Neural progenitor cell (in vitro differentiated cells): ENCODE measurements at regions not wholly inside any gene's neighbourhood (a gene's known extent, or its start where the extent isn't known, plus 50 kb on each side); places are given as distances from the start of the nearest gene placed in this dataset.

Experiments
- DNase-seq: peaks from one replicate; pipeline ENCODE4 v3.0.0-alpha.2; 2016; ENCODE audit warnings: low spot score
- H2AFZ ChIP-seq: fragments of 200-600 bp; sonication (generic); replicated peaks from 2 replicates; pipeline ENCODE4 v1.6.1; 2016; ENCODE audit warnings: antibody characterized with exemption
- H3F3A ChIP-seq: fragments of 200-600 bp; sonication (generic); 2 replicates; pipeline ENCODE4 v1.6.1; 2016; ENCODE audit warnings: antibody characterized with exemption, low read depth
- H3K27ac ChIP-seq: fragments of 200-600 bp; sonication (generic); 2 replicates; pipeline ENCODE4 v1.5.1; 2016; ENCODE audit warnings: mild to moderate bottlenecking
- H3K27me3 ChIP-seq: fragments of 200-600 bp; sonication (generic); 2 replicates; pipeline ENCODE4 v1.6.1; 2016; ENCODE audit warnings: mild to moderate bottlenecking, moderate library complexity
- H3K36me3 ChIP-seq: fragments of 200-600 bp; sonication (generic); 2 replicates; pipeline ENCODE4 v1.5.1; 2016
- H3K4me1 ChIP-seq: fragments of 200-600 bp; sonication (generic); 2 replicates; pipeline ENCODE4 v1.6.1; 2016; ENCODE audit warnings: mixed run types
- H3K4me2 ChIP-seq: fragments of 200-600 bp; sonication (generic); 2 replicates; pipeline ENCODE4 v1.6.1; 2016
- H3K4me3 ChIP-seq: fragments of 200-600 bp; sonication (generic); 2 replicates; pipeline ENCODE4 v1.5.1; 2016
- H3K79me2 ChIP-seq: fragments of 200-600 bp; sonication (generic); 2 replicates; pipeline ENCODE4 v1.6.1; 2016; ENCODE audit warnings: low read depth
- H3K9ac ChIP-seq: fragments of 200-600 bp; sonication (generic); 2 replicates; pipeline ENCODE4 v1.6.1; 2016
- H3K9me3 ChIP-seq: fragments of 200-600 bp; sonication (generic); 2 replicates; pipeline ENCODE4 v1.5.1; 2016; ENCODE audit warnings: low read depth
- H4K20me1 ChIP-seq: fragments of 200-600 bp; sonication (generic); 2 replicates; pipeline ENCODE4 v1.6.1; 2016; ENCODE audit warnings: low read depth
- H3K27ac Mint-ChIP-seq: 3 replicates; pipeline ENCODE4 v1.8.0; 2021; ENCODE audit warnings: mixed read lengths
- H3K27me3 Mint-ChIP-seq: 2 replicates; pipeline ENCODE4 v1.8.0; 2022; ENCODE audit warnings: low read depth, mild to moderate bottlenecking, inconsistent platforms, moderate library complexity, mixed read lengths; ENCODE audit not compliant: insufficient read depth
- H3K36me3 Mint-ChIP-seq: 3 replicates; pipeline ENCODE4 v1.8.0; 2021; ENCODE audit warnings: mixed read lengths
- H3K4me1 Mint-ChIP-seq: 3 replicates; pipeline ENCODE4 v1.8.0; 2021; ENCODE audit warnings: mixed read lengths
- H3K4me3 Mint-ChIP-seq: 3 replicates; pipeline ENCODE4 v1.8.0; 2021; ENCODE audit warnings: mild to moderate bottlenecking, moderate library complexity, mixed read lengths
- H3K9me3 Mint-ChIP-seq: 3 replicates; pipeline ENCODE4 v1.8.0; 2020; ENCODE audit warnings: mixed read lengths
- CTCF ChIP-seq: fragments of 200-600 bp; sonication (generic); IDR thresholded peaks from 2 replicates; pipeline ENCODE4 v1.5.1; 2017; ENCODE audit warnings: antibody characterized with exemption, mild to moderate bottlenecking
- EZH2 ChIP-seq: fragments of 200-600 bp; sonication (generic); IDR thresholded peaks from 2 replicates; pipeline ENCODE4 v1.6.1; 2017; ENCODE audit warnings: antibody characterized with exemption, mild to moderate bottlenecking, moderate library complexity
- EZH2phosphoT487 ChIP-seq: fragments of 200-600 bp; sonication (generic); IDR thresholded peaks from 2 replicates; pipeline ENCODE4 v1.6.1; 2017; ENCODE audit warnings: antibody characterized with exemption

GRCh38 chr1:60162936-60163335 lies 89.4 kb upstream of the C1orf87 start:
- no peak overlapping the region for H3K27ac Mint-ChIP-seq
- H3K79me2 ChIP-seq, result no peaks in the 10 kb centered on the region
- no peak for DNase-seq
- no peaks in the 10 kb centered on the region for H3K9me3 ChIP-seq
- H3F3A ChIP-seq, result no peaks in the 10 kb centered on the region
- H3K4me1 Mint-ChIP-seq, result no peaks in the 10 kb centered on the region
- H3K36me3 Mint-ChIP-seq, result no peaks in the 10 kb centered on the region
- no peaks in the 10 kb centered on the region for H3K36me3 ChIP-seq
- no peak overlapping the region for H2AFZ ChIP-seq
- no peaks in the 10 kb centered on the region for H3K4me1 ChIP-seq
- H3K4me3 Mint-ChIP-seq, result no peak overlapping the region
- H3K27me3 ChIP-seq, result no peaks in the 10 kb centered on the region
- no peak overlapping the region for H3K4me2 ChIP-seq
- no peak overlapping the region for H3K27ac ChIP-seq
- H3K27me3 Mint-ChIP-seq, result peaks cover 2% of the 10 kb centered on the region
- H4K20me1 ChIP-seq, result no peaks in the 10 kb centered on the region
- H3K9me3 Mint-ChIP-seq, result no peaks in the 10 kb centered on the region
- no peak for TF ChIP-seq EZH2
- TF ChIP-seq CTCF, result no peak
- TF ChIP-seq EZH2phosphoT487, result no peak
- no peak overlapping the region for H3K9ac ChIP-seq
- no peak overlapping the region for H3K4me3 ChIP-seq

GRCh38 chr1:60160141-60160540 lies 86.6 kb upstream of the C1orf87 start:
- Histone ChIP-seq H3K4me2 (no peak overlapping the region), H3K27me3 (no peaks in the 10 kb centered on the region), H3K4me1 (no peaks in the 10 kb centered on the region), H4K20me1 (no peaks in the 10 kb centered on the region), H3K4me3 (no peak overlapping the region), H3K9me3 (no peaks in the 10 kb centered on the region), H3K36me3 (no peaks in the 10 kb centered on the region), H3K27ac (no peak overlapping the region), H3K79me2 (no peaks in the 10 kb centered on the region), H3F3A (no peaks in the 10 kb centered on the region), H2AFZ (no peak overlapping the region), H3K9ac (no peak overlapping the region)
- H3K4me3 Mint-ChIP-seq, result no peak overlapping the region
- DNase-seq, result no peak
- no peak overlapping the region for H3K27ac Mint-ChIP-seq
- no peaks in the 10 kb centered on the region for H3K9me3 Mint-ChIP-seq
- H3K27me3 Mint-ChIP-seq, result peaks cover 2% of the 10 kb centered on the region
- H3K4me1 Mint-ChIP-seq, result peaks cover 2% of the 10 kb centered on the region
- H3K36me3 Mint-ChIP-seq, result no peaks in the 10 kb centered on the region
- TF ChIP-seq EZH2 (no peak), EZH2phosphoT487 (no peak), CTCF (no peak)

- Mint-ChIP-seq H3K36me3 (no peaks in the 10 kb centered on the region), H3K4me1 (peaks cover 2% of the 10 kb centered on the region), H3K27ac (no peak overlapping the region), H3K4me3 (no peak overlapping the region), H3K9me3 (no peaks in the 10 kb centered on the region), H3K27me3 (peaks cover 2% of the 10 kb centered on the region)
- Histone ChIP-seq H3K4me3 (no peak overlapping the region), H4K20me1 (no peaks in the 10 kb centered on the region), H3K9ac (no peak overlapping the region), H3K4me2 (no peak overlapping the region), H3K36me3 (no peaks in the 10 kb centered on the region), H3F3A (no peaks in the 10 kb centered on the region), H3K9me3 (no peaks in the 10 kb centered on the region), H3K4me1 (no peaks in the 10 kb centered on the region), H3K27me3 (no peaks in the 10 kb centered on the region), H3K27ac (no peak overlapping the region), H3K79me2 (no peaks in the 10 kb centered on the region), H2AFZ (no peak overlapping the region)
- TF ChIP-seq EZH2 (no peak), EZH2phosphoT487 (no peak), CTCF (no peak)
- DNase-seq, result no peak
These were observed 82.8 kb upstream of the C1orf87 start for GRCh38 chr1:60156371-60156770.

- Histone ChIP-seq H2AFZ (no peak overlapping the region), H3K27me3 (no peaks in the 10 kb centered on the region), H3K4me3 (no peak overlapping the region), H3K4me1 (no peaks in the 10 kb centered on the region), H4K20me1 (no peaks in the 10 kb centered on the region), H3K9me3 (no peaks in the 10 kb centered on the region), H3K4me2 (no peak overlapping the region), H3K36me3 (no peaks in the 10 kb centered on the region), H3F3A (no peaks in the 10 kb centered on the region), H3K79me2 (no peaks in the 10 kb centered on the region), H3K27ac (no peak overlapping the region), H3K9ac (no peak overlapping the region)
- no peak for DNase-seq
- Mint-ChIP-seq H3K27me3 (no peaks in the 10 kb centered on the region), H3K36me3 (no peaks in the 10 kb centered on the region), H3K4me1 (peaks cover 10% of the 10 kb centered on the region), H3K9me3 (no peaks in the 10 kb centered on the region), H3K4me3 (no peak overlapping the region), H3K27ac (no peak overlapping the region)
- no peak for TF ChIP-seq CTCF
- TF ChIP-seq EZH2, result no peak
- TF ChIP-seq EZH2phosphoT487, result no peak
These were observed 80.4 kb upstream of the C1orf87 start for GRCh38 chr1:60153961-60154360.
